GM18858 (cell line): ENCODE measurements at regions not wholly inside any gene's neighbourhood (a gene's known extent, or its start where the extent isn't known, plus 50 kb on each side); places are given as distances from the start of the nearest gene placed in this dataset.
"Not testable (repeated sequence)": the region's sequence is repeated elsewhere in the genome, so short reads cannot be mapped to it uniquely, and the experiment has no call there.

Source experiments
- ATAC-seq: cut with Tn5 transposase; IDR thresholded peaks from one replicate; pipeline ENCODE4 v1.9.1; 2021; ENCODE audit not compliant: unreplicated experiment

DNA sequence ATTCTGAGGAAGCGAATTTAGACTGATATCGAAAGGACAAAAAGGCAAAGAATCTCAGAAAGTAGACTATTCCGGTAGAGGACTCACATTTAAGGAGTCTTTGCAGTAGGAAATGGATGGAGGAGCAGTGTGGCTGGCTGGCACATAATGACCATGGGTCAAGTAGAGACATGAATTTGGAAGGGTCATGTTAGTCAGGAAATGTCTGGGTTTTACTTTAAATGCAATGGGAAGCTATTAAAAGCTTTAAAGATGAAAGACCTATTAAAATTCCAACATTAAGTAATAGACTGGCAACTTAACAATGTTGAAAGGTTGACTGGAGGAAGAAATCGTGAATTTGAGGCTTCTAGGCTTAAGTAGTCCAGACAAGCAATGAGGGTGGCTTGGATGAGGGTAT lies 90.0 kb upstream of the SEMA3C start:
- no peak for ATAC-seq

- ATAC-seq = no peak
Measured at GRCh38 chr7:81007051-81007450, 88.2 kb upstream of the SEMA3C start.

DNA sequence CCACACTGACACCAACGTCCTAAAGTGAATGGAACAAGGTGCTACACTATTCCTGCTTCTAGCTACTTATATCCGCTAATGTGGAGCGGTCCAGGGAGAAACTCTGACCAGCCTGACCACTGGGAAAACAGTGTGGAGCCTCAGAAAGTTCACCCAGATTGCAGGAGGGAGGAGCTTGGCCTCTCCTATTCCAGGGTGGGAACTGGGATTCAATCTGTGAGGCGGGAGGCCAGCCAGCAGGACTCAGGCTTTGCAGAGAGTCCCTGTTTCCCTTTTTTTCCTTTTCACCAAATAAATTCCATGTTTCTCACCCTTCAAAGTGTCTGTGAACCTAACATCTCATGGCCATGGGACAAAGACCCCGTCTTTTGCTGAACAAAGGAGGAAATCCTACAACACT lies 86.4 kb upstream of the SEMA3C start:
- no peak for ATAC-seq

- ATAC-seq = no peak
Measured at GRCh38 chr7:81004098-81004497, 85.2 kb upstream of the SEMA3C start.

DNA sequence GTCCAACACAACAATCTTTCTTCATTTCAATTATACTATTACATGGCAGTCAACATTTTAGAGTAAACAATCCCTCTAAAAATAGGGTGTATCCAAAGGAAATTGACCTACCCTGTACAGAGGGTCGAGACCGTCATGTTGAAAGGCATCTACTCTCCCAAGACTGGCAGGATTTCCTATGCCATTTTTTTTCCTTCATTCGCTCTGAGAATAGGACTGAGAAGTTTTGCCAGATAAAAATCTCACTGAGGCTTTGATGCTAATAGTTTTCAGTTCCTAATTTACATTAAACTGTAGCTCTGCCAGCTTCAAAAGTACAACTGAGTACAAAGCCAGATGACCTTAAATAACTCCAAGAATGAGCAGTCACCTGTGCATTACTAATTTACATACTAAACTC lies 84.5 kb upstream of the SEMA3C start:
- no peak for ATAC-seq

- ATAC-seq = no peak
Measured at GRCh38 chr7:81002421-81002820, 83.6 kb upstream of the SEMA3C start.

DNA sequence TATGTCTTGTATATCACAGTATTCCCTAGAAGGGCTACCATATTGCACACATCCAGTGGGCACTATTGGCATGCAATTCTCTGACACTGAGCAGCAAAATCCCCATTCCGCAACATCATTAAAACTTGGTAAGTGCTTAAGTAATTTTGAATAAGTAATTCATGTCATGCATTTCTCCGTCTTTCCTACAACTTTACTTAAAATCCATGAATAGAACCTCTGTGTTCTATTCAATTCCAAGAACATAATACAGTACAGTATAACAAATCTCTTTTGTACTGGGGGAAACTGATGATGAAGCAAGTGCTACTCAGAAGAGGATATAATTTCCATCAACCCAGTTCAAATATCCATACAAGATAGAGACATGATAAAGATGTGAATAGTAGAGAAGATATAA lies 80.9 kb upstream of the SEMA3C start:
- no peak for ATAC-seq

DNA sequence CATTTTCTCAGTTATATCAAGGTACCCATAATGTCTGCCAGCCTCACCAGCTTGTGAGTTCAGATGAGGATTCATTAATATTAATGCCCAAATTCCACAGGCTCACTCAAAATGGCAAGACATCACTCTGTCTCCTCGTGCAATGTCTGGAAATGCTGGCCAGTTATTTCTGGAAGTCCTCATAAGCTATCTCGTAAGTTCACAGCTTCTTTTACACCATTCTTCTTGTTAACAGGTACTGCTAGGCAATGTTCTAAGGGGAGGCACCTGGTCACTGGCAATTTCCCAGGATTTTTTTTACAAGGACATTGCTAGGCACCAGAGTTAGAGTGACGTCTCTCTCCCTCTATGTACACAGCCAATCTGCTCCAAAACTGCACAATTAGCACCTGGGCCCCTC lies 80.2 kb upstream of the SEMA3C start:
- ATAC-seq = no peak

- no peak for ATAC-seq
Measured at GRCh38 chr7:80997841-80998240, 79.0 kb upstream of the SEMA3C start.

GRCh38 chr7:80996236-80996635 lies 77.4 kb upstream of the SEMA3C start:
- not testable (repeated sequence) for ATAC-seq

GRCh38 chr7:80991654-80992053 lies 72.8 kb upstream of the SEMA3C start:
- no peak for ATAC-seq

GRCh38 chr7:80984619-80985018 lies 65.8 kb upstream of the SEMA3C start:
- ATAC-seq = no peak

- no peak for ATAC-seq
Measured at GRCh38 chr7:80981405-80981804, 62.6 kb upstream of the SEMA3C start.

GRCh38 chr7:80977751-80978150 lies 58.9 kb upstream of the SEMA3C start:
- ATAC-seq = no peak

DNA sequence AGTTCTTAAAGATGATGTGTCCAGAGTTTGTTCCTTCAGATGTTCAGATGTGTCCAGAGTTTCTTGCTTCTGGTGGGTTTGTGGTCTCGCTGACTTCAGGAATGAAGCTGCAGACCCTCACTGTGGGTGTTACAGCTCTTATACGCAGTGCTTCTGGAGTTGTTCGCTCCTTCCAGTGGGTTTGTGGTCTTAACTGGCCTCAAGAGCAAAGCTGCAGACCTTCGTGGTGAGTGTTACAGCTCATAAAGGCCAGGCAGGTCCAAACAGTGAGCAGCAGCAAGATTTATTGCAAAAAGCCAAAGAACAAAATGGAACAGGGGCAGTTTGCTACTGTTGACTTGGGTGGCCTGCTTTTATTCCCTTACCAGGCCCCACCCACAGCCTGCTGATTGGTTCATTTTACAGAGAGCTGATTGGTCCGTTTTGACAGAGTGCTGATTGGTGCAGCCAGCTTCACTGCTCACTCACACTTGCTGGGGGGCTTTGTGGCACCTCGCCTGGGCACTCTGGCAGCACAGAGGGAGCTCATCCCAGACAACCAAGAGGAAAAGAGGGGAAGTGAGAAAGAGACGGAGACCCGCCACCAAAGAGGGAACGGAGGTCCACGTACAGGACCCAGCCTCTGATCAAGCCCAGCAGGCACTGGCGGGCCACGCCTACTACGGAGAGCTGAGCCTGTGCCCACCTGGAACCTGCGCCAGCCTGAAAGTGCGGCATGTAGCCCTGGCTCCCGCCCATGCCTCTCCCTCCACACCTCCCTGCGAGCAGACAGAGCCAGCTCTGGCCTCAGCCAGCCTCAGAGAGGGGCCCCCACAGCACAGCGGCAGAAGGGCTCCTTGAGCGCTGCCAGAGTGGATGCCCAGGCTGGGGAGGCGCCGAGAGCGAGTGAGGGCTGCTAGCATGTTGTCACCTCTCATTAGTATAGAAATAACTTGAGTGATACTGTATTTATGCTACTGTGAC lies 55.8 kb upstream of the SEMA3C start:
- ATAC-seq = no peak

- no peak for ATAC-seq
Measured at GRCh38 chr7:80971225-80971624, 52.4 kb upstream of the SEMA3C start.
